Sigmoid colon (tissue), 4 donors: ENCODE measurements at regions not wholly inside any gene's neighbourhood (a gene's known extent, or its start where the extent isn't known, plus 50 kb on each side); places are given as distances from the start of the nearest gene placed in this dataset.

ENCODE experiments used
- EP300 ChIP-seq, 4 donors: sonication (generic); formaldehyde crosslinking; IDR thresholded peaks; one replicate each; pipeline ENCODE4 v1.6.1; 2017; ENCODE audit warnings: antibody characterized with exemption in 4 of 4
- POLR2AphosphoS5 ChIP-seq, 4 donors: sonication (generic); formaldehyde crosslinking; IDR thresholded peaks; one replicate each; pipeline ENCODE4 v1.6.1; 2017; ENCODE audit warnings: antibody characterized with exemption in 4 of 4
- TF ChIP-seq, protein P1 (sequence below), 4 experiments: fragments of 450-650 bp in 3 of 4; fragments of 200-600 bp in 1 of 4; IDR thresholded peaks; one replicate each; pipeline ENCODE4 v1.5.1; 2016 to 2019; ENCODE audit warnings: antibody characterized with exemption in 4 of 4, mild to moderate bottlenecking in 3 of 4, moderate library complexity in 2 of 4

DNA sequence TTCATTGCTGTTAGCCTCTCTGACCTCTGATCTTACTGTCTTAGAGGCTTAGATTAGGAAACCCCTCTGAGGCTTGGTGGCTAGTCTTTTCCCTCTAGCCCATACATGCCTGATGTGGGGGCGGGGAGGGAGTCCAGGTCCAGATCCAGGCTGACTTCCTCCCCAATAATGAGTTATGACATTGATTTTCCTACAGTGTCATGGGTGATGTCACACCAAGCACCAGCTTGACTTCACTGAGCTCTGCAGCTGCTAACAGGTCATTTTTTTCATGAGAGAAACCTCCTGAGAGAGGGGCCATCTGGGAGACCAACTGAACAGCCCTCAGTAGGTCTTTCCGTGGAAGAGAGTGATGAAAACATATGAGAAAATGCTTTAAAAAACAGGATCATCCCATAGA is 180.2 kb upstream of the N4BP1 start:
- TF ChIP-seq EP300 (IDR thresholded peaks at IDR 0.05) (no peak), POLR2AphosphoS5 (IDR thresholded peaks at IDR 0.05) (no peak)
- TF ChIP-seq, protein P1, sequence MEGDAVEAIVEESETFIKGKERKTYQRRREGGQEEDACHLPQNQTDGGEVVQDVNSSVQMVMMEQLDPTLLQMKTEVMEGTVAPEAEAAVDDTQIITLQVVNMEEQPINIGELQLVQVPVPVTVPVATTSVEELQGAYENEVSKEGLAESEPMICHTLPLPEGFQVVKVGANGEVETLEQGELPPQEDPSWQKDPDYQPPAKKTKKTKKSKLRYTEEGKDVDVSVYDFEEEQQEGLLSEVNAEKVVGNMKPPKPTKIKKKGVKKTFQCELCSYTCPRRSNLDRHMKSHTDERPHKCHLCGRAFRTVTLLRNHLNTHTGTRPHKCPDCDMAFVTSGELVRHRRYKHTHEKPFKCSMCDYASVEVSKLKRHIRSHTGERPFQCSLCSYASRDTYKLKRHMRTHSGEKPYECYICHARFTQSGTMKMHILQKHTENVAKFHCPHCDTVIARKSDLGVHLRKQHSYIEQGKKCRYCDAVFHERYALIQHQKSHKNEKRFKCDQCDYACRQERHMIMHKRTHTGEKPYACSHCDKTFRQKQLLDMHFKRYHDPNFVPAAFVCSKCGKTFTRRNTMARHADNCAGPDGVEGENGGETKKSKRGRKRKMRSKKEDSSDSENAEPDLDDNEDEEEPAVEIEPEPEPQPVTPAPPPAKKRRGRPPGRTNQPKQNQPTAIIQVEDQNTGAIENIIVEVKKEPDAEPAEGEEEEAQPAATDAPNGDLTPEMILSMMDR (IDR thresholded peaks at IDR 0.05) = no peak
